Mammary epithelial cell (primary cell): ENCODE measurements at regions not wholly inside any gene's neighbourhood (a gene's known extent, or its start where the extent isn't known, plus 50 kb on each side); places are given as distances from the start of the nearest gene placed in this dataset.

Experiments used
- EZH2 ChIP-seq: IDR thresholded peaks from 2 replicates; pipeline ENCODE4 v1.6.1; 2012; ENCODE audit warnings: low read length, inconsistent platforms, borderline replicate concordance
- TF ChIP-seq, protein P1 (sequence below), 2 donors: IDR thresholded peaks in 1 of 2; conservative IDR thresholded peaks in 1 of 2; 2 replicates each; pipeline ENCODE4 v1.5.1; 2011 to 2012; ENCODE audit warnings: inconsistent platforms in 2 of 2, low read length in 2 of 2, mild to moderate bottlenecking in 2 of 2, control low read depth in 1 of 2, low read depth in 1 of 2; ENCODE audit not compliant: insufficient read depth in 1 of 2; ENCODE audit errors: extremely low read depth in 1 of 2

DNA sequence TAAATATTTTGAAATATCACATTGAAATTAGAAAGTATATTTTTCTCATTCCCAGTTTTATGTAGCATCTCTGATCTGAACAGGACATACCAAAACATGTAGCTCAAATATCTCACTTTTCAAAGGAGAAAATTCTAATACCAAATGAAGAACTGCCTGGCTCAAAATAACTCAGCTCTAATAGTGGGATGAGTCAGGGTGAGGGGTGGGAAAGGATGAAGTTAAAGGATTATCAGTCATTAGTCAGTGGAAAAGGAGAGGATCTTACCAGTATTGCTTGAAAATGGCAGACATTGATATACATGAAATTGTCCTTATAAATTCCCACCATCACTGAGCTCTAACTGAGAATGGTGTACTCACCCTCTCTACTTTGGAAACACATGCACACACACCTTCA, 803.2 kb downstream of the RAPGEF2 start:
- TF ChIP-seq, protein P1, sequence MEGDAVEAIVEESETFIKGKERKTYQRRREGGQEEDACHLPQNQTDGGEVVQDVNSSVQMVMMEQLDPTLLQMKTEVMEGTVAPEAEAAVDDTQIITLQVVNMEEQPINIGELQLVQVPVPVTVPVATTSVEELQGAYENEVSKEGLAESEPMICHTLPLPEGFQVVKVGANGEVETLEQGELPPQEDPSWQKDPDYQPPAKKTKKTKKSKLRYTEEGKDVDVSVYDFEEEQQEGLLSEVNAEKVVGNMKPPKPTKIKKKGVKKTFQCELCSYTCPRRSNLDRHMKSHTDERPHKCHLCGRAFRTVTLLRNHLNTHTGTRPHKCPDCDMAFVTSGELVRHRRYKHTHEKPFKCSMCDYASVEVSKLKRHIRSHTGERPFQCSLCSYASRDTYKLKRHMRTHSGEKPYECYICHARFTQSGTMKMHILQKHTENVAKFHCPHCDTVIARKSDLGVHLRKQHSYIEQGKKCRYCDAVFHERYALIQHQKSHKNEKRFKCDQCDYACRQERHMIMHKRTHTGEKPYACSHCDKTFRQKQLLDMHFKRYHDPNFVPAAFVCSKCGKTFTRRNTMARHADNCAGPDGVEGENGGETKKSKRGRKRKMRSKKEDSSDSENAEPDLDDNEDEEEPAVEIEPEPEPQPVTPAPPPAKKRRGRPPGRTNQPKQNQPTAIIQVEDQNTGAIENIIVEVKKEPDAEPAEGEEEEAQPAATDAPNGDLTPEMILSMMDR (conservative IDR thresholded peaks at IDR 0.05 in 1 of 2, IDR thresholded peaks at IDR 0.05 in 1 of 2; ENCODE audit: extremely low read depth in 1 of 2, insufficient read depth in 1 of 2, low read depth in 1 of 2, low read length in 2 of 2) = no peak
- no peak for TF ChIP-seq EZH2
